ENCODE measurements at regions not wholly inside any gene's neighbourhood (a gene's known extent, or its start where the extent isn't known, plus 50 kb on each side); places are given as distances from the start of the nearest gene placed in this dataset.

DNA sequence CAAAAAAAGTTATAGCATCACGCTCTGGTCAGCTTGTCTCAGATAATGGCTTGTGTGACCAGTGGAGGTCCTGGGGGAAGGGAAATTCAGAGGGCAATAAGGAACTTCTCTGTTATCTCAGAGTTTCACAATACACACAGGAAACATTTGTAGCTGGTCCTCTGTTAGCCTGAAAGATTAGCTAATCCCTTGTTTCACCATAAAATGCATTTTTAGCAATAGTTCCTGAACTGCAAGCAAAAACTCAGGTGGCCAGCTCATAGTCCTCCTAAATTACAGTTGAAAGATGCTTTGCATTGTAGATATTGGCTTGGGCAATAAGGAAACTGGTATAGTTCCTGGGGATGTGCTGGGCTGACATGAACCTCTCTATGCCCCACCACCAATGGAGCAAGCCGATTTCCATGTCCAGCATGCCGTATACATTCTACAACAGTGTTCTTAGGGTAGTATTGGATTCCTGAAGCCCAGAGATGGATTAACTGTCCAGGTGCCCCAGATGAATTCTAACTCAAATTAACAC lies 141.5 kb upstream of the TBL1XR1 start:
- TF ChIP-seq, protein P1, sequence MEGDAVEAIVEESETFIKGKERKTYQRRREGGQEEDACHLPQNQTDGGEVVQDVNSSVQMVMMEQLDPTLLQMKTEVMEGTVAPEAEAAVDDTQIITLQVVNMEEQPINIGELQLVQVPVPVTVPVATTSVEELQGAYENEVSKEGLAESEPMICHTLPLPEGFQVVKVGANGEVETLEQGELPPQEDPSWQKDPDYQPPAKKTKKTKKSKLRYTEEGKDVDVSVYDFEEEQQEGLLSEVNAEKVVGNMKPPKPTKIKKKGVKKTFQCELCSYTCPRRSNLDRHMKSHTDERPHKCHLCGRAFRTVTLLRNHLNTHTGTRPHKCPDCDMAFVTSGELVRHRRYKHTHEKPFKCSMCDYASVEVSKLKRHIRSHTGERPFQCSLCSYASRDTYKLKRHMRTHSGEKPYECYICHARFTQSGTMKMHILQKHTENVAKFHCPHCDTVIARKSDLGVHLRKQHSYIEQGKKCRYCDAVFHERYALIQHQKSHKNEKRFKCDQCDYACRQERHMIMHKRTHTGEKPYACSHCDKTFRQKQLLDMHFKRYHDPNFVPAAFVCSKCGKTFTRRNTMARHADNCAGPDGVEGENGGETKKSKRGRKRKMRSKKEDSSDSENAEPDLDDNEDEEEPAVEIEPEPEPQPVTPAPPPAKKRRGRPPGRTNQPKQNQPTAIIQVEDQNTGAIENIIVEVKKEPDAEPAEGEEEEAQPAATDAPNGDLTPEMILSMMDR (IDR thresholded peaks at IDR 0.05; ENCODE audit: low read depth, low read length): no peak
- TF ChIP-seq POLR2A (IDR thresholded peaks at IDR 0.05; ENCODE audit: extremely low read depth, insufficient read length): no peak
- TF ChIP-seq MAX (IDR thresholded peaks at IDR 0.05; ENCODE audit: low read depth, low read length): peak; percentile 48
- TF ChIP-seq MYC (IDR thresholded peaks at IDR 0.05; ENCODE audit: low read depth, low read length): peak; percentile 81
